Upper lobe of right lung (tissue), 1 donor: ENCODE measurements at regions not wholly inside any gene's neighbourhood (a gene's known extent, or its start where the extent isn't known, plus 50 kb on each side); places are given as distances from the start of the nearest gene placed in this dataset.

ENCODE experiments used
- ATAC-seq: fragments of 200-7000 bp; cut with Tn5 transposase; one replicate; pipeline ENCODE4 v1.9.1; 2020; ENCODE audit warnings: mild to moderate bottlenecking, moderate library complexity
- DNase-seq: peaks from one replicate; pipeline ENCODE4 v3.0.0-alpha.2; 2020
- H3K27ac ChIP-seq: fragments of 200-600 bp; one replicate; pipeline ENCODE4 v1.8.0; 2022
- H3K27me3 ChIP-seq: fragments of 200-600 bp; one replicate; pipeline ENCODE4 v1.8.0; 2022; ENCODE audit warnings: mild to moderate bottlenecking
- H3K36me3 ChIP-seq: fragments of 200-600 bp; one replicate; pipeline ENCODE4 v1.8.0; 2022
- H3K4me1 ChIP-seq: fragments of 200-600 bp; one replicate; pipeline ENCODE4 v1.8.0; 2022
- H3K4me3 ChIP-seq: fragments of 200-600 bp; one replicate; pipeline ENCODE4 v1.8.0; 2022; ENCODE audit warnings: mild to moderate bottlenecking
- H3K9me3 ChIP-seq: fragments of 200-600 bp; one replicate; pipeline ENCODE4 v1.8.0; 2022
- intact Hi-C: fragments of 100-400 bp; cut with DNase I; formaldehyde crosslinking; loops from one replicate; pipeline ENCODE4 v1.11.0; 2022
- TF ChIP-seq, protein P1 (sequence below): fragments of 200-600 bp; IDR thresholded peaks from one replicate; pipeline ENCODE4 v1.8.0; 2022; ENCODE audit warnings: antibody characterized with exemption
- donor health status: DM: no; HTN: yes; CAD: no; lungs with severe emphysema.

DNA sequence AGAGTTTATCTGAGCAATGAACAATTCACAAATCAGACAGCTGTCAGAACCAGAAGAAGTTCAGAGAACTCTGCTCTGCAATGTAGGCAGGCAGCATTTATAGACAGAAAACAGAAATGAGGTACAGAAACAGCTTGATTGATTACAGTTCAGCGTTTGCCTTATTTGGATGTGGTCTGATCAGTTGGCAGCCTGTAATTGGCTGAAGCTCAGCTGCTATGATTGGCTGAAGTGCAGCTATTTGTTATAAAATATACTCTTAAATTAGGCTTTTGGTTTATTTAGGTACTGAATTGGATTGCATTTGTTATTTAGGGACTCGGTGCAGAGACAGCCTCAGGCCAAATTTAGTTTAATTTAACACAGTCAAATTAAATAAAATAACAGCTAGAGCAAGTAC, 85.8 kb upstream of the JAZF1 start:
- no peak for ATAC-seq
- Histone ChIP-seq H3K36me3 (no peaks in the 10 kb centered on the region), H3K27me3 (no peaks in the 10 kb centered on the region), H3K4me1 (no peaks in the 10 kb centered on the region), H3K4me3 (no peak overlapping the region), H3K9me3 (no peaks in the 10 kb centered on the region), H3K27ac (no peak overlapping the region)
- no peak for DNase-seq
- TF ChIP-seq, protein P1, sequence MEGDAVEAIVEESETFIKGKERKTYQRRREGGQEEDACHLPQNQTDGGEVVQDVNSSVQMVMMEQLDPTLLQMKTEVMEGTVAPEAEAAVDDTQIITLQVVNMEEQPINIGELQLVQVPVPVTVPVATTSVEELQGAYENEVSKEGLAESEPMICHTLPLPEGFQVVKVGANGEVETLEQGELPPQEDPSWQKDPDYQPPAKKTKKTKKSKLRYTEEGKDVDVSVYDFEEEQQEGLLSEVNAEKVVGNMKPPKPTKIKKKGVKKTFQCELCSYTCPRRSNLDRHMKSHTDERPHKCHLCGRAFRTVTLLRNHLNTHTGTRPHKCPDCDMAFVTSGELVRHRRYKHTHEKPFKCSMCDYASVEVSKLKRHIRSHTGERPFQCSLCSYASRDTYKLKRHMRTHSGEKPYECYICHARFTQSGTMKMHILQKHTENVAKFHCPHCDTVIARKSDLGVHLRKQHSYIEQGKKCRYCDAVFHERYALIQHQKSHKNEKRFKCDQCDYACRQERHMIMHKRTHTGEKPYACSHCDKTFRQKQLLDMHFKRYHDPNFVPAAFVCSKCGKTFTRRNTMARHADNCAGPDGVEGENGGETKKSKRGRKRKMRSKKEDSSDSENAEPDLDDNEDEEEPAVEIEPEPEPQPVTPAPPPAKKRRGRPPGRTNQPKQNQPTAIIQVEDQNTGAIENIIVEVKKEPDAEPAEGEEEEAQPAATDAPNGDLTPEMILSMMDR: no peak
- intact Hi-C loops: no loop called here

DNA sequence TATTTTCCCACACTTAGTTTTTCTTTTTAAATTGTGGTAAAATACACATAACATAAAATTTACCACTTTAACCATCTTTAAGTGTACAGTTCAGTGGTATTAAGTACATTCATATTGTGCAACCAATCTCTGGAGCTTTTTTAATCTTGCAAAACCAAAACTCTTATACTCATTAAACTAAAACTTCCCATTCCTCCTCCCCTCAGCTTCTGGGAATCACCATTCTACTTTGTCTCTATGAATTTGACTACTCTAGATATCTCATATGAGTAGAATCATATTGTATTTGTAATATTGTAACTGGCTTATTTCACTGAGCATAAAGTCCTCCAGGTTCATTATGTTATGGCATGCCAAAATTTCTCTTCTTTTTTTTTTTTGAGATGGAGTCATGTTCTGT, 86.4 kb upstream of the JAZF1 start:
- DNase-seq (no peak), ATAC-seq (no peak)
- Histone ChIP-seq H3K36me3 (no peaks in the 10 kb centered on the region), H3K4me3 (no peak overlapping the region), H3K27me3 (no peaks in the 10 kb centered on the region), H3K4me1 (no peaks in the 10 kb centered on the region), H3K27ac (no peak overlapping the region), H3K9me3 (no peaks in the 10 kb centered on the region)
- intact Hi-C loops: no loop called here
- TF ChIP-seq, protein P1: no peak

- Histone ChIP-seq H3K4me1 (no peaks in the 10 kb centered on the region), H3K4me3 (no peak overlapping the region), H3K9me3 (no peaks in the 10 kb centered on the region), H3K36me3 (no peaks in the 10 kb centered on the region), H3K27ac (no peak overlapping the region), H3K27me3 (no peaks in the 10 kb centered on the region)
- intact Hi-C loops: no loop called here
- no peak for ATAC-seq
- TF ChIP-seq, protein P1: no peak
- no peak for DNase-seq
Measured at GRCh38 chr7:28269700-28270361, 89.2 kb upstream of the JAZF1 start.

- Histone ChIP-seq H3K4me1 (no peaks in the 10 kb centered on the region), H3K36me3 (no peaks in the 10 kb centered on the region), H3K9me3 (no peaks in the 10 kb centered on the region), H3K27ac (no peak overlapping the region), H3K27me3 (no peaks in the 10 kb centered on the region), H3K4me3 (no peak overlapping the region)
- TF ChIP-seq, protein P1: no peak
- no peak for ATAC-seq
- no peak for DNase-seq
- intact Hi-C loops: no loop called here
Measured at GRCh38 chr7:28270536-28270935, 89.9 kb upstream of the JAZF1 start.

DNA sequence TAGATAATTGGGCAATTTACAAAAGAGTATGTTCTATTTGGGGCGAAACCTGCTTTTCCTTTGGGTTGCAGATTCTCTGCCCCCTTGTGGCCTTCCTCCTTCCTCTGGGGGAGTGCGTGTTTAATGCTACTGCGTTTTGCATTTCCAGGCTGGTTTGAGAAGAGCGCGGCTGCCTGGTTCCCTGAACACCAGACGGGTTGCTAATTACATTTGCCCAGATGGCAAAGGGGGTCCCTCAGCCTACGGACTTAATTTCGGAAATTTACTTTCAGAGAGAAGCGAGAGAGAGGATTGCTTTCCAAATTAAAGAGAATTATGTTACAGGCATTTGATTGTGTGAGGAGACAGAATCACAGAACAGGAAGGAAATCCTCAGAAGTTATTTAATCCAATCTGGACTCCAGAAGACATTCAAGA, 91.9 kb upstream of the JAZF1 start:
- no peaks in the 10 kb centered on the region for H3K27me3 ChIP-seq
- no peak overlapping the region for H3K4me3 ChIP-seq
- ATAC-seq (peak; percentile 69), DNase-seq (no peak)
- intact Hi-C loops: no loop called here
- TF ChIP-seq, protein P1: peak; percentile 59
- no peaks in the 10 kb centered on the region for H3K9me3 ChIP-seq
- H3K4me1 ChIP-seq: no peaks in the 10 kb centered on the region
- no peaks in the 10 kb centered on the region for H3K36me3 ChIP-seq
- no peak overlapping the region for H3K27ac ChIP-seq

DNA sequence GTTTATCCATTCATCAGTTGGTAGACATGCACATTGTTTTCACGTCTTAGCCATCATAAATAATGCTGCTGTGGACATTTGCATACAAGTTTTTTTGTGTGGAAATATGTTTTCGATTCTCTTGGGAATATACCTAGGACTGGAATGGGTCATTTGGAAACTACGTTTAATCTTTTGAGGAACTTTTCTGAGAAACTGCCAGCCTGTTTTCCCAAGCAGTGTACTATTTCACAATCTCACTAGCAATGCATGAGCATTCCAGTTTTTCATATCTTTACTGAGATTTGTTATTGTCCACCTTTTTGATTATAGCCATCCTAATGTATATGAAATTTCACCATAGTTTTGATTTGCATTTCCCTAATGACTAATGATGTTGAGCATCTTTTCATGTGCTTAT, 95.7 kb upstream of the JAZF1 start:
- no peak for DNase-seq
- ATAC-seq: no peak
- H3K9me3 ChIP-seq: no peaks in the 10 kb centered on the region
- TF ChIP-seq, protein P1: no peak
- no peak overlapping the region for H3K27ac ChIP-seq
- no peak overlapping the region for H3K4me3 ChIP-seq
- intact Hi-C loops: no loop called here
- H3K36me3 ChIP-seq: no peaks in the 10 kb centered on the region
- no peaks in the 10 kb centered on the region for H3K4me1 ChIP-seq
- no peaks in the 10 kb centered on the region for H3K27me3 ChIP-seq
